HG02678 (cell line): ENCODE measurements at regions not wholly inside any gene's neighbourhood (a gene's known extent, or its start where the extent isn't known, plus 50 kb on each side); places are given as distances from the start of the nearest gene placed in this dataset.
"Not testable (repeated sequence)": the region's sequence is repeated elsewhere in the genome, so short reads cannot be mapped to it uniquely, and the experiment has no call there.

Experiments used
- ATAC-seq: cut with Tn5 transposase; IDR thresholded peaks from one replicate; pipeline ENCODE4 v1.9.1; 2021; ENCODE audit warnings: mild to moderate bottlenecking, moderate library complexity; ENCODE audit not compliant: unreplicated experiment

- ATAC-seq: no peak
These were observed 123.3 kb downstream of the CCER1 start for GRCh38 chr12:90831712-90832111.

DNA sequence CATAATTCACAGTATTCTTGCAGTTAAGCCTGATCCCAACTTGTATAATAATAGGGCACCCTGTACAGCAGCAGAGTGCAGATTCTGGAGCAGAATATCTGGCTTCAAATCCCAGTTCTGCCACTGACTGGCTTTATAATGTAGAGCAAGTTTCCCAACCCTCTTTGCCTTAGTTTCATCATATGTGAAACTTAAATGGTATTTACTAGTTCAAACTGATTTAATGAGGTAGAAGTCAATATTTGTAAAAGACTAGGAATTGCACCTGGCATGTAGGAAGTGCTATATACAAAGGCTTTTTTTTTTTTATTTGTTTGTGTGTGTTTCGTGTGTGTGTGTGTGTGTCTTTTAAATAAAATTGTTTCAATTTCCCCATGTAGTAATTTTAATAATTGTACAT, 125.9 kb downstream of the CCER1 start:
- ATAC-seq: no peak

- no peak for ATAC-seq
These were observed 126.4 kb downstream of the CCER1 start for GRCh38 chr12:90828621-90829020.

DNA sequence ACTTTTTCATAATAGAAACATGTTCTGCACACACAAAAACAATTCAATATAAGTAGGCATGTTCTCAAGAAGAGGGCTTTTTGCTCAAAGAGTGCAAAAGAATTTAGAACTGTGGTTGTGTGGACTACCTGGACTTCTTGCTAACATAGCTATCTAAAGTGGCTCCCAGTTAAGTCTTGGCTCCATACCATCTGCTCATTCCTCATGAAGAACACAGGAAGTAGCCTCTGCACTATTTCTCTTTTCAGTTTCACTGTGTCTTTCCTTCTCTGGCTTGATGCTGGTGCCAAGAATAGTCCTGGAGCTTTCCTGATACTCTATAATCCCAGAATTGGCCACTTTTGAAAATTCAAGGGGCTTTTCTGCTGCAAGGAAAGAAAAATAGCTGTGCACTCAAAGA, 127.4 kb downstream of the CCER1 start:
- ATAC-seq: no peak

- ATAC-seq: no peak
These were observed 128.9 kb downstream of the CCER1 start for GRCh38 chr12:90826036-90826435.

DNA sequence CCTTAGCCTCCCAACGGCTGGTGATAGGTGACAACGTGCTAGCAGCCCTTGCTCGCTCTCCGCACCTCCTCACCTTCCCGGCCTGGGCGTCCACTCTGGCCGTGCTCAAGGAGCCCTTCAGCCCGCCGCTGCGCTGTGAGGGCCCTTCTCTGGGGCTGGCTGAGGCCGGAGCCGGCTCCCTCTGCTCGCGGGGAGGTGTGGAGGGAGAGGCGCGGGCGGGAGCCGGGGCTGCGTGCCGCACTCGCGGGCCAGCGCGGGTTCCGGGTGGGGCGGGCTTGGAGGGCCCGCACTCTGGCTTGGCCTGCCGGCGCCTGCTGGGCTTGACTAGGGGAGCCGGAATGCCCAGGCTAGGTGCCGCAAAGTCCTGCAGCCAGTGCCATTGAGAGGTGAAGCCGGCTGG, 131.1 kb downstream of the CCER1 start:
- no peak for ATAC-seq

DNA sequence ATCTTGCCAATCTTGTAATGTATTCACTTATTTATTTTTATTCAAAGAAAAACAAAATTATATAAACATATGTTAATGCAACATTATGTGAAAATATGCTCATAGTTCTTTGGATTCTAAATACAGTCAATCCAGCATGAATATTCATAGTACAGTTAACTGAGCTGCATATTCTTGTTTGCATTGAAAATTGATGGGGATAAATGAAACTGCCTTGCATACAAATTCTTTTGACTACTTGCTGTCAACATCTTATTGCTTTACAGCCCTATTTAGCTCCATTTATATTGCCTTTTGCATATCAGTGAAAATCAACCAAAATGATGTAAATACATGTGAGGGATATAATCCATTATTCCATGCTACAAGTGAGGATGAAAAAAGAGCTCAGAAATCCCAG, 135.3 kb downstream of the CCER1 start:
- ATAC-seq: no peak

- no peak for ATAC-seq
These were observed 138.5 kb downstream of the CCER1 start for GRCh38 chr12:90816353-90817089.

- no peak for ATAC-seq
These were observed 145.0 kb downstream of the CCER1 start for GRCh38 chr12:90809940-90810339.

DNA sequence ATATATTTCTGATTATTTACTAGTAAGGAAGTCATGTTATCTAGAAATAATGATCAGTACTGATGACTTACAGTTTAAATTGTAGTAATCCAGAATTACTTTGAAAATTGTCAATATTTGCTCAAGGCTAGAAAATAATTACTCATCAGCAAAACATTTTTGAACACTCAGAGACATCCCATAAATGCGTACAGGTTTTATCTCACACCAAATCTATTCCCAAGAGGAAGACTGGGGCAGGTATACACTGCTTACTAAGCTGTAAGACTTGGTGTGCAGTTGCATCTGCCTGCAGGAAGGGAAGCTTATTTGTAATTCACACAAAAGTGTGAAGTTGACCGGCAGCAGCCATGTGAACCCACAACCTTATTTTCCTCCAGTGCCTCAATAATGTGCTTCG, 146.4 kb downstream of the CCER1 start:
- ATAC-seq: no peak

- no peak for ATAC-seq
These were observed 152.2 kb downstream of the CCER1 start for GRCh38 chr12:90802727-90803126.

DNA sequence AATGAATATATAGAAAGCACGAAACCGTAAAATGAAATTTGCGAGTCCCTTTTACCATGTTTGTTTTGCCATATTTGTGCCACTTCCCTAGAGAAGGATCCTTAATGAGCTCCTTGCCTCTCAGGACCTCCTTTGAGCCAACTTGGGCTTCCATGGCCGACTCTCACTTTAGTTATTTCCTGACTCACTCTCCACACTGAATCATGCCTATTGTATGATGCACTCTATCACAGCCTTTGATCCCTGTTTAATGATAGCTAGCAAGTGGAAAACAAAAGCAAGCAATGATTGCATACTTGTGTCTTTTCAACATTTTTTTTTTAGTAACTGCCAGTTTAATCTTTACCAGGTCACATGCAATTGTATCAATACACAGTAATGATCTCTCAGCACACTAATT, 153.2 kb downstream of the CCER1 start:
- no peak for ATAC-seq

DNA sequence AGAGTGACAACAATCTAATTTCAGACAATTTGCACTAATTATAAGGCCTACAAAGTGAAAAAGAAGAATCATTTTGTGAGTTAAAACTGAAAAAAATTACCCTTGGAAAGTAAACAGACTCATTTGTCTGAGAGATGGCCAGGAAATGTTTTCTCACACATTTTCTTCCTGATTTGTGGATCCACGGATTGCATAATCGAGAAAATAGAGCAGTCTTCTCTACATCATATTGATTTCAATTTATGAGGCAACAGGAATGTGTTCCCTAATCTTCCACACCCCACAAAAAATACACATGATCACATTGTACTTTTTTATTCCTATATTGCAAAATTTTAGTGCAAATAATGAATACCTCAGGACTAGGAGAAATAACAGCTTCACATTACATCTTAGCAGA, 160.8 kb downstream of the CCER1 start:
- ATAC-seq: no peak

DNA sequence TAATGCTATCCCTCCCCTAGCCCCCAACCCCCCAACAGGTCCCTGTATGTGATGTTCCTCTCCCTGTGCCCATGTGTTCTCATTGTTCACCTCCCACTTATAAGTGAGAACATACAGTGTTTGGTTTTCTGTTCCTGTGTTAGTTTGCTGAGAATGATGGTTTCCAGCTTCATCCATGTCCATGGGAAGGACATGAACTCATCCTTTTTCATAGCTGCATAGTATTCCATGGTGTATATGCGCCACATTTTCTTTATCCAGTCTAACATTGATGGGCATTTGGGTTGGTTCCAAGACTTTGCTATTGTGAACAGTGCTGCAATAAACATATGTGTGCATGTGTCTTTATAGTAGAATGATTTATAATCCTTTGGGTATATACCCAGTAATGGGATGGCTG, 162.3 kb downstream of the CCER1 start:
- not testable (repeated sequence) for ATAC-seq

DNA sequence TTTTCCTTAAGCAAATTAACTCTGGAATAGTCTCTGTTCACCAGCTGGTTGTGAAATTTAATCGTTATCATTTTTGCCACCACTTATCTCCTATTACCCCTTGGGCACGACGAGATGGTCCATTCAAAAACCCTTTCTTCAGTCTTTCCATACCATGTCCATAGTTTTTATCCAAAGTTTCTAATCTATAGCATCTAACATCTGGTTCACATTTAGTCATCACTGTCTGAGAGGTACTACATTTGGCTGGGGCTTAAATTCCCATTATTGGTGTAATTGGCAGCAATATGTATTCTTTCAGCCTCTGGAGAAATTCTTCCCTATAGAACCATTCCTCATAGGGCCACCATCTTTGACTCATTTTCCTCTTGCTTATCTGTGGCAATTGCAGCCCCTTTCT, 163.5 kb downstream of the CCER1 start:
- ATAC-seq: no peak

DNA sequence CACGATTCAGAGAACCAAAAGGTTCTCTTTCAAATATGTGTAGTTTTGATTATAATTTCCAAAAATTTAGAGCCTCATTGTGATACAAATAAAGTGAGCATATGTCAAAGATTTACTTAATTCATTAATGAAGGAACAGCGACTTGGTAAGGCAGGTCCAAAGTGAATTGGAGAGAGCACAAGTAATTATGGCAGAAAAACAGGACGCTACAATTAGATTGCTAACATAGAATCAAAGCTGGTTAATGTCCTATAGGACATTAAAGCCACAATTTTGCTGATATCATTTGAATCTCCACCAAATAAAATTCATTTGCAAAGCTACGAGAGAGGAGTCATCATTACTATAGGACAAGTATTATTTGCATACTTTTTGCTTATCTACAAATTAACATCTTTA, 164.2 kb downstream of the CCER1 start:
- no peak for ATAC-seq

- ATAC-seq: no peak
These were observed 181.5 kb downstream of the CCER1 start for GRCh38 chr12:90773491-90773890.

DNA sequence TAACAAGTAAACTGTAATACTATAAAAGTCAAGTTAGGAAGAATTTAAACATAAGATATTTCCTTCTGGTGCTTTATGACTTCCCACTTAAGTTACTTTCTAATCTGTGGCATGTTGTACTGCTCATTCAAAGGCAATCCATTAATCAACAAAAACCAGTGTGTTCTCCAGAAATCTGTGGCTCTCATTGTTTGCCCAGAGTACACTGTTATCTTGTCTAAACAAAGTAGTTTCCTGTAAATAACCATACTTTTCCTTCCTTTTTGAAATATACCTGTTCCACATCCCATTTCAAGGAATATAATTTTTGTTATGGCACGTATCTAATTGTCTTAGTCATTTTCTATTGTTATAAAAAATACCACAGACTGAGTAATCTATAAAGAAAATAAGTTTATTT, 184.1 kb downstream of the CCER1 start:
- no peak for ATAC-seq

DNA sequence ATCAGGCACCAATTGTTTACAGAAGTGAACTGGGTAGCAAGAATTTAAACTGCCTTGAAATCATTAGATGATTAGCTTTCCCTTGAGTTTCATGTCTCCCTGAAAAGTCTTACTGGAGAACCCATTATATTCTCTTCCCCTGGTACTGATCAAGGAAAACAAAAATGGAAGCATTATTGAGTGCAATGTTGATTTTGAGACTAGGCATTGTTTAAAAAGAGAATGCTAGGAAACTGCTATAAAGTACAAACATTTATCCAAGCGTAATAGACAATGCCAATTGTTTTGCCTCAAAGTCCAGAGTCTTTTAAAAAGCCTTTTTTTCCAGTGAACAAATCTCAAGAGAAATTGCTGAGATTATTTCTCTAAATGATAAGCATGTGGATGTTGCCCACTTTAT, 197.0 kb downstream of the CCER1 start:
- ATAC-seq: no peak

GRCh38 chr12:90745211-90745610, 209.8 kb downstream of the CCER1 start:
- ATAC-seq: no peak

- no peak for ATAC-seq
These were observed 213.4 kb downstream of the CCER1 start for GRCh38 chr12:90741611-90742010.

DNA sequence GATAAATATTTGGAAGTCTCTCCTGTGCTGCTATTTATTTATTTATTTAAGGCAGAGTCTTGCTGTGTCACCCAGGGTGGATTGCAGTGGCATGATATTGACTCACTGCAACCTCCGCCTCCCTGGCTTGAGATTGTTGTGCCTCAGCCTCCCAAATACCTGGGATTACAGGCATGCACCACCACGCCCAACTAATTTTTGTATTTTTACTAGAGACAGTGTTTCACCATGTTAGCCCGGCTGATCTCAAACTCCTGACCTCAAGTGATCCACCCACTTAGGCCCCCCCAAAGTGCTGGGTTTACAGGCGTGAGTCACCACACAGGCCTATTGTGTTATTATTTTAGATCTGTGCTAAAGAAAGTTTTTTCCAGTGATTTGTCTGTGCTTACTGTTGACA, 225.2 kb downstream of the CCER1 start:
- ATAC-seq: no peak

DNA sequence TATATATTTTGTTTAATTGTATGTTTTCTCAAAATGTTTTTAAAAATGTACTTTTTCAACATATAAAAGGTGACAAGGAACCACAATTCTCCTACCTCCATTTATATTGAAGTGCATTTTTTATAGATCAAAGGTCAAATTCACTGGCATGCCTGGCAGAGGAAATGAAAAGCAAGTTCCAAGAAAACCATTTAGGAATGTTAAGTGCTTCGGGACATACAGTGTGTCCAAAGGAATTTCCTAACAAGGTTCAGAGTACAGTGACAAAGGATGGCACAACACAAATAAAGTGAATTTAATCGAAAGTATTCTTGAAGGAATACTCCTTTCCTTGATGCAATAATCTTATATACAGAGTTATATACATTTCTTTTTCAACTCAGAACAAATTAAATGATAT, 242.3 kb downstream of the CCER1 start:
- ATAC-seq: no peak
